IMR-90 (cell line): ENCODE measurements at regions not wholly inside any gene's neighbourhood (a gene's known extent, or its start where the extent isn't known, plus 50 kb on each side); places are given as distances from the start of the nearest gene placed in this dataset.

Experiments used
- ATAC-seq: fragments of 200-7000 bp; cut with Tn5 transposase; 2 replicates; pipeline ENCODE4 v1.9.1; 2020; ENCODE audit warnings: low read depth, mild to moderate bottlenecking, moderate library complexity
- BruUV-seq: library from RNA; stranded (reverse); fragments of 400-500 nt; replicated peaks from 2 replicates; lab custom pipeline; 2021; lab: Mats Ljungman, UMichigan
- CTCF ChIA-PET: fragments of 300-600 bp; formaldehyde crosslinking; extraction: SDS; loops from one replicate; lab custom pipeline; 2021; ENCODE audit warnings: antibody characterized with exemption; lab: Yijun Ruan, JAX
- POLR2A ChIA-PET: fragments of 300-600 bp; sonication (Branson Sonifier 250); formaldehyde crosslinking; loops from one replicate; lab custom pipeline; 2022; ENCODE audit warnings: antibody characterized with exemption; ENCODE audit not compliant: unreplicated experiment; lab: Charles Lee
- DNase-seq: peaks from one replicate; pipeline ENCODE4 v3.0.0; 2013
- H2AFZ ChIP-seq: replicated peaks from 2 replicates; pipeline ENCODE3; 2013; ENCODE audit warnings: low read length, mild to moderate bottlenecking; ENCODE audit not compliant: poor library complexity
- H2AK5ac ChIP-seq: 2 replicates; pipeline ENCODE4 v1.6.1; 2013; ENCODE audit warnings: low read depth, low read length, inconsistent platforms
- H2AK9ac ChIP-seq: replicated peaks from 2 replicates; pipeline ENCODE3; 2013; ENCODE audit warnings: mild to moderate bottlenecking, low read depth, low read length, moderate library complexity; ENCODE audit not compliant: poor library complexity
- H2BK120ac ChIP-seq: 2 replicates; pipeline ENCODE4 v1.6.1; 2013; ENCODE audit warnings: low read depth, low read length, inconsistent platforms
- H2BK15ac ChIP-seq: 3 replicates; pipeline ENCODE4 v1.6.1; 2013; ENCODE audit warnings: low read depth, low read length, inconsistent platforms
- H2BK20ac ChIP-seq: 2 replicates; pipeline ENCODE4 v1.6.1; 2013; ENCODE audit warnings: low read depth, mild to moderate bottlenecking, inconsistent platforms, low read length, moderate library complexity
- H2BK5ac ChIP-seq: 2 replicates; pipeline ENCODE4 v1.6.1; 2013; ENCODE audit warnings: mild to moderate bottlenecking, low read depth, low read length, inconsistent platforms; ENCODE audit not compliant: poor library complexity, severe bottlenecking
- H3K14ac ChIP-seq: replicated peaks from 2 replicates; pipeline ENCODE4 v1.6.1; 2013; ENCODE audit warnings: low read depth, low read length, inconsistent platforms
- H3K18ac ChIP-seq: 2 replicates; pipeline ENCODE4 v1.6.1; 2013; ENCODE audit warnings: low read depth, low read length, control low read depth
- H3K23ac ChIP-seq: 2 replicates; pipeline ENCODE4 v1.6.1; 2013; ENCODE audit warnings: low read depth, low read length, inconsistent platforms
- H3K27ac ChIP-seq: 2 replicates; pipeline ENCODE4 v1.5.1; 2013; ENCODE audit warnings: mild to moderate bottlenecking, control low read depth, low read length; ENCODE audit not compliant: insufficient read depth
- H3K27me3 ChIP-seq: 2 replicates; pipeline ENCODE4 v1.6.1; 2013; ENCODE audit warnings: low read length; ENCODE audit not compliant: control insufficient read depth, insufficient read depth
- H3K36me3 ChIP-seq: 2 replicates; pipeline ENCODE4 v1.6.1; 2013; ENCODE audit warnings: low read length, mixed read lengths; ENCODE audit not compliant: control insufficient read depth, insufficient read depth
- H3K4ac ChIP-seq: 2 replicates; pipeline ENCODE4 v1.6.1; 2013; ENCODE audit warnings: low read depth, low read length, inconsistent platforms
- H3K4me1 ChIP-seq: 2 replicates; pipeline ENCODE4 v1.6.1; 2013; ENCODE audit warnings: low read length, mixed read lengths; ENCODE audit not compliant: control insufficient read depth, insufficient read depth
- H3K4me2 ChIP-seq: 2 replicates; pipeline ENCODE4 v1.6.1; 2013; ENCODE audit warnings: low read depth, mild to moderate bottlenecking, control low read depth, low read length, moderate library complexity
- H3K4me3 ChIP-seq: 2 replicates; pipeline ENCODE4 v1.5.1; 2013; ENCODE audit warnings: low read depth, mild to moderate bottlenecking, control low read depth, low read length, moderate library complexity; ENCODE audit not compliant: insufficient read depth
- H3K56ac ChIP-seq: 2 replicates; pipeline ENCODE4 v1.6.1; 2013; ENCODE audit warnings: low read length, inconsistent platforms; ENCODE audit not compliant: insufficient read depth; ENCODE audit errors: extremely low read depth
- H3K79me1 ChIP-seq, 2 experiments: 2 replicates each; pipeline ENCODE4 v1.6.1; 2013; ENCODE audit warnings: low read length in 2 of 2, inconsistent platforms in 1 of 2, low read depth in 1 of 2
- H3K9ac ChIP-seq: 2 replicates; pipeline ENCODE4 v1.6.1; 2013; ENCODE audit warnings: low read depth, low read length, control low read depth
- H3K9me1 ChIP-seq: 2 replicates; pipeline ENCODE4 v1.6.1; 2013; ENCODE audit warnings: low read length, inconsistent platforms; ENCODE audit not compliant: insufficient read depth
- H3K9me3 ChIP-seq: 2 replicates; pipeline ENCODE4 v1.6.1; 2013; ENCODE audit warnings: low read length; ENCODE audit not compliant: control insufficient read depth, insufficient read depth
- H4K20me1 ChIP-seq: 2 replicates; pipeline ENCODE4 v1.6.1; 2013; ENCODE audit warnings: low read length, inconsistent platforms; ENCODE audit not compliant: insufficient read depth
- H4K5ac ChIP-seq: 2 replicates; pipeline ENCODE4 v1.6.1; 2013; ENCODE audit warnings: mild to moderate bottlenecking, low read depth, low read length, control low read depth
- H4K8ac ChIP-seq, 2 experiments: 2 replicates each; pipeline ENCODE4 v1.6.1; 2013; ENCODE audit warnings: low read depth in 2 of 2, low read length in 2 of 2, control low read depth in 1 of 2, inconsistent platforms in 1 of 2
- H4K91ac ChIP-seq: 2 replicates; pipeline ENCODE4 v1.6.1; 2013; ENCODE audit warnings: low read depth, low read length, inconsistent platforms; ENCODE audit not compliant: insufficient read depth
- BHLHE40 ChIP-seq: fragments of 150-350 bp; IDR thresholded peaks from 2 replicates; pipeline ENCODE4 v1.6.1; 2016; ENCODE audit warnings: mild to moderate bottlenecking, low read depth, low read length
- CEBPB ChIP-seq: IDR thresholded peaks from 2 replicates; pipeline ENCODE4 v1.6.1; 2012; ENCODE audit warnings: low read depth, low read length, improper control_type of control experiment
- CHD1 ChIP-seq: IDR thresholded peaks from 2 replicates; pipeline ENCODE4 v1.6.1; 2012; ENCODE audit warnings: low read depth, low read length, improper control_type of control experiment
- CTCF ChIP-seq: conservative IDR thresholded peaks from 2 replicates; pipeline ENCODE4 v1.5.1; 2012; ENCODE audit warnings: mild to moderate bottlenecking, low read depth, low read length, improper control_type of control experiment
- ELK1 ChIP-seq: fragments of 150-350 bp; IDR thresholded peaks from 2 replicates; pipeline ENCODE4 v1.6.1; 2016; ENCODE audit warnings: low read depth, mild to moderate bottlenecking, low read length, moderate library complexity, borderline replicate concordance
- FOS ChIP-seq: fragments of 150-350 bp; IDR thresholded peaks from 2 replicates; pipeline ENCODE4 v1.6.1; 2016; ENCODE audit warnings: low read depth, low read length
- MAFK ChIP-seq: IDR thresholded peaks from 2 replicates; pipeline ENCODE4 v1.6.1; 2012; ENCODE audit warnings: low read depth, low read length, improper control_type of control experiment
- POLR2A ChIP-seq: IDR thresholded peaks from 2 replicates; pipeline ENCODE4 v1.6.1; 2012; ENCODE audit warnings: mild to moderate bottlenecking, low read depth, low read length
- RAD21 ChIP-seq: IDR thresholded peaks from 2 replicates; pipeline ENCODE4 v1.6.1; 2012; ENCODE audit warnings: low read length, improper control_type of control experiment
- RFX5 ChIP-seq: IDR thresholded peaks from 2 replicates; pipeline ENCODE4 v1.8.0; 2012; ENCODE audit warnings: low read depth, mild to moderate bottlenecking, low read length, moderate library complexity
- USF2 ChIP-seq: fragments of 150-350 bp; IDR thresholded peaks from 2 replicates; pipeline ENCODE4 v1.6.1; 2017; ENCODE audit warnings: mild to moderate bottlenecking, antibody characterized with exemption, low read length, low read depth
- WGBS, 2 experiments: methylation state at CpG; one replicate each; pipeline versions ENCODE4 v1.1.5 to v1.1.7; 2013; ENCODE audit warnings: missing lambda C conversion rate in 2 of 2; ENCODE audit not compliant: insufficient read length in 1 of 2; ENCODE audit errors: extremely low coverage in 2 of 2; 5-methylcytosine and 5-hydroxymethylcytosine counted together
- dilution Hi-C: fragments of 300-500 bp; cut with HindIII; formaldehyde crosslinking; loops from one replicate; pipeline ENCODE4 v1.14.3; 2018; ENCODE audit warnings: low sequenced_read_pairs; ENCODE audit not compliant: unreplicated experiment
- in situ Hi-C: fragments of 300-500 bp; cut with MboI; formaldehyde crosslinking; loops from 3 replicates; pipeline ENCODE4 v1.14.3; 2019; ENCODE audit warnings: low sequenced_read_pairs, inconsistent platforms, mixed read lengths
- intact Hi-C: fragments of 100-400 bp; cut with micrococcal nuclease; formaldehyde crosslinking; loops from 2 replicates; pipeline ENCODE4 v1.10.0; 2022

- POLR2A ChIA-PET, result no interaction called here
- BruUV-seq, result no TSS peak
- Histone ChIP-seq H3K4me2 (no peak overlapping the region), H3K27ac (no peak overlapping the region), H4K20me1 (no peaks in the 10 kb centered on the region), H4K8ac (no peak overlapping the region), H3K9me1 (no peaks in the 10 kb centered on the region), H3K27me3 (no peaks in the 10 kb centered on the region), H3K9ac (no peak overlapping the region), H2BK15ac (no peak overlapping the region), H3K4ac (no peak overlapping the region), H3K56ac (no peak overlapping the region), H2BK5ac (no peak overlapping the region), H3K36me3 (no peaks in the 10 kb centered on the region), H4K91ac (no peak overlapping the region), H3K4me3 (no peak overlapping the region), H3K4me1 (no peaks in the 10 kb centered on the region), H3K18ac (no peak overlapping the region), H2AK5ac (no peak overlapping the region), H3K14ac (no peak overlapping the region), H3K9me3 (no peaks in the 10 kb centered on the region), H4K5ac (no peak overlapping the region), H2BK120ac (no peak overlapping the region), H2BK20ac (no peak overlapping the region), H3K23ac (no peak overlapping the region), H3K79me1 (no peaks in the 10 kb centered on the region), H2AFZ (no peak overlapping the region), H2AK9ac (no peak overlapping the region)
- intact Hi-C loops, result no loop called here
- DNase-seq (no peak), ATAC-seq (no peak)
- dilution Hi-C loops, result no loop called here
- TF ChIP-seq ELK1, result no peak
- no peak for TF ChIP-seq CHD1
- TF ChIP-seq RAD21, result no peak
- no peak for TF ChIP-seq FOS
- TF ChIP-seq POLR2A, result no peak
- no peak for TF ChIP-seq USF2
- TF ChIP-seq CEBPB, result no peak
- no peak for TF ChIP-seq BHLHE40
- TF ChIP-seq MAFK, result no peak
- TF ChIP-seq CTCF, result no peak
- no peak for TF ChIP-seq RFX5
- WGBS, 2 experiments, result no CpG with 5 or more reads among the region's 3 CpGs
- in situ Hi-C loops, result no loop called here
- CTCF ChIA-PET, result interaction anchor here (0.8 kb wide), 1 partner anchor 10 kb away, joined by 3 read pairs; no protein-coding TSS in a partner anchor
Observed at GRCh38 chr5:124022966-124023365, 511.0 kb downstream of the CSNK1G3 start.
